Hepatocyte (in vitro differentiated cells): ENCODE measurements at regions not wholly inside any gene's neighbourhood (a gene's known extent, or its start where the extent isn't known, plus 50 kb on each side); places are given as distances from the start of the nearest gene placed in this dataset.

ENCODE experiments used
- CTCF ChIP-seq: fragments of 200-600 bp; sonication (generic); IDR thresholded peaks from 2 replicates; pipeline ENCODE4 v1.5.1; 2016; ENCODE audit warnings: antibody characterized with exemption, mild to moderate bottlenecking; ENCODE audit not compliant: poor library complexity
- EZH2 ChIP-seq: fragments of 200-600 bp; sonication (generic); IDR thresholded peaks from 2 replicates; pipeline ENCODE4 v1.6.1; 2016; ENCODE audit warnings: antibody characterized with exemption, mild to moderate bottlenecking, borderline replicate concordance
- EZH2phosphoT487 ChIP-seq: fragments of 200-600 bp; sonication (generic); IDR thresholded peaks from one replicate; pipeline ENCODE4 v1.6.1; 2018; ENCODE audit warnings: antibody characterized with exemption, mild to moderate bottlenecking, low read depth, moderate library complexity; ENCODE audit not compliant: unreplicated experiment, severe bottlenecking

- TF ChIP-seq CTCF, result no peak
- TF ChIP-seq EZH2, result no peak
- TF ChIP-seq EZH2phosphoT487, result no peak
These were observed 768.4 kb downstream of the TDRD15 start for GRCh38 chr2:21892140-21892539.
